Fibroblast of lung (primary cell): ENCODE measurements at regions not wholly inside any gene's neighbourhood (a gene's known extent, or its start where the extent isn't known, plus 50 kb on each side); places are given as distances from the start of the nearest gene placed in this dataset.
"Not testable (repeated sequence)": the region's sequence is repeated elsewhere in the genome, so short reads cannot be mapped to it uniquely, and the experiment has no call there.

Experiments
- DNase-seq, 2 donors: peaks; one replicate each; pipeline versions ENCODE4 v3.0.0 to v3.0.0-alpha.2; 2010; ENCODE audit warnings: low read depth in 2 of 2
- H2AFZ ChIP-seq: 2 replicates; pipeline ENCODE4 v1.5.1; 2012; ENCODE audit warnings: low read length, control low read depth, inconsistent platforms
- H3K27ac ChIP-seq: 2 replicates; pipeline ENCODE4 v1.5.1; 2011; ENCODE audit warnings: low read length, control low read depth; ENCODE audit not compliant: insufficient read depth
- H3K27me3 ChIP-seq: 2 replicates; pipeline ENCODE4 v1.5.1; 2011; ENCODE audit warnings: mild to moderate bottlenecking, low read length; ENCODE audit not compliant: control insufficient read depth, insufficient read depth
- H3K36me3 ChIP-seq: 2 replicates; pipeline ENCODE4 v1.5.1; 2011; ENCODE audit warnings: low read length; ENCODE audit not compliant: control insufficient read depth, insufficient read depth
- H3K4me1 ChIP-seq: 2 replicates; pipeline ENCODE4 v1.5.1; 2011; ENCODE audit warnings: low read length; ENCODE audit not compliant: control insufficient read depth, insufficient read depth; ENCODE audit errors: extremely low read depth
- H3K4me2 ChIP-seq: 2 replicates; pipeline ENCODE4 v1.5.1; 2011; ENCODE audit warnings: low read length, control low read depth; ENCODE audit not compliant: insufficient read depth; ENCODE audit errors: extremely low read depth
- H3K4me3 ChIP-seq, 4 experiments: fragments of 200-600 bp in 1 of 4; sonication (generic) in 1 of 4; replicated peaks in 1 of 4; 2 replicates each; pipeline ENCODE4 v1.5.1; 2011 to 2016; ENCODE audit warnings: low read length in 4 of 4, low read depth in 3 of 4, mild to moderate bottlenecking in 3 of 4, control low read depth in 2 of 4, inconsistent platforms in 1 of 4, mixed read lengths in 1 of 4; ENCODE audit not compliant: insufficient read depth in 1 of 4; ENCODE audit errors: control extremely low read depth in 1 of 4
- H3K79me2 ChIP-seq: 2 replicates; pipeline ENCODE4 v1.5.1; 2012; ENCODE audit warnings: mild to moderate bottlenecking, low read length, inconsistent platforms; ENCODE audit not compliant: control insufficient read depth, insufficient read depth
- H3K9ac ChIP-seq: 2 replicates; pipeline ENCODE4 v1.5.1; 2011; ENCODE audit warnings: mild to moderate bottlenecking, low read length, control low read depth; ENCODE audit not compliant: insufficient read depth
- H3K9me3 ChIP-seq: 2 replicates; pipeline ENCODE4 v1.5.1; 2012; ENCODE audit warnings: low read depth, low read length; ENCODE audit not compliant: control insufficient read depth, insufficient read depth
- H4K20me1 ChIP-seq: 2 replicates; pipeline ENCODE4 v1.5.1; 2011; ENCODE audit warnings: low read length; ENCODE audit not compliant: control insufficient read depth, insufficient read depth; ENCODE audit errors: extremely low read depth
- EZH2 ChIP-seq: IDR thresholded peaks from 2 replicates; pipeline ENCODE4 v1.5.1; 2012; ENCODE audit warnings: low read length, control low read depth, mild to moderate bottlenecking; ENCODE audit errors: missing control alignments
- TF ChIP-seq, protein P1 (sequence below), 2 donors: IDR thresholded peaks in 1 of 2; conservative IDR thresholded peaks in 1 of 2; 1 replicate in 1 of 2; 2 replicates in 1 of 2; pipeline ENCODE4 v1.5.1; 2011 to 2012; ENCODE audit warnings: low read length in 2 of 2, control low read depth in 1 of 2, inconsistent platforms in 1 of 2, low read depth in 1 of 2, mild to moderate bottlenecking in 1 of 2

- no peak overlapping the region for H3K4me2 ChIP-seq
- H3K9ac ChIP-seq: no peak overlapping the region
- H2AFZ ChIP-seq: no peak overlapping the region
- no peak overlapping the region for H3K4me3 ChIP-seq
- TF ChIP-seq, protein P1, sequence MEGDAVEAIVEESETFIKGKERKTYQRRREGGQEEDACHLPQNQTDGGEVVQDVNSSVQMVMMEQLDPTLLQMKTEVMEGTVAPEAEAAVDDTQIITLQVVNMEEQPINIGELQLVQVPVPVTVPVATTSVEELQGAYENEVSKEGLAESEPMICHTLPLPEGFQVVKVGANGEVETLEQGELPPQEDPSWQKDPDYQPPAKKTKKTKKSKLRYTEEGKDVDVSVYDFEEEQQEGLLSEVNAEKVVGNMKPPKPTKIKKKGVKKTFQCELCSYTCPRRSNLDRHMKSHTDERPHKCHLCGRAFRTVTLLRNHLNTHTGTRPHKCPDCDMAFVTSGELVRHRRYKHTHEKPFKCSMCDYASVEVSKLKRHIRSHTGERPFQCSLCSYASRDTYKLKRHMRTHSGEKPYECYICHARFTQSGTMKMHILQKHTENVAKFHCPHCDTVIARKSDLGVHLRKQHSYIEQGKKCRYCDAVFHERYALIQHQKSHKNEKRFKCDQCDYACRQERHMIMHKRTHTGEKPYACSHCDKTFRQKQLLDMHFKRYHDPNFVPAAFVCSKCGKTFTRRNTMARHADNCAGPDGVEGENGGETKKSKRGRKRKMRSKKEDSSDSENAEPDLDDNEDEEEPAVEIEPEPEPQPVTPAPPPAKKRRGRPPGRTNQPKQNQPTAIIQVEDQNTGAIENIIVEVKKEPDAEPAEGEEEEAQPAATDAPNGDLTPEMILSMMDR (conservative IDR thresholded peaks at IDR 0.05 in 1 of 2, IDR thresholded peaks at IDR 0.05 in 1 of 2; ENCODE audit: low read depth in 1 of 2, low read length in 2 of 2): no peak
- TF ChIP-seq EZH2: no peak
- H3K9me3 ChIP-seq: no peaks in the 10 kb centered on the region
- DNase-seq: no peak
- no peaks in the 10 kb centered on the region for H3K79me2 ChIP-seq
- no peaks in the 10 kb centered on the region for H3K4me1 ChIP-seq
- H3K36me3 ChIP-seq: no peaks in the 10 kb centered on the region
- no peaks in the 10 kb centered on the region for H4K20me1 ChIP-seq
- H3K27ac ChIP-seq: no peak overlapping the region
- H3K27me3 ChIP-seq: no peaks in the 10 kb centered on the region
Measured at GRCh38 chr21:24423546-24423945, 1183.7 kb downstream of the MRPL39 start.

DNA sequence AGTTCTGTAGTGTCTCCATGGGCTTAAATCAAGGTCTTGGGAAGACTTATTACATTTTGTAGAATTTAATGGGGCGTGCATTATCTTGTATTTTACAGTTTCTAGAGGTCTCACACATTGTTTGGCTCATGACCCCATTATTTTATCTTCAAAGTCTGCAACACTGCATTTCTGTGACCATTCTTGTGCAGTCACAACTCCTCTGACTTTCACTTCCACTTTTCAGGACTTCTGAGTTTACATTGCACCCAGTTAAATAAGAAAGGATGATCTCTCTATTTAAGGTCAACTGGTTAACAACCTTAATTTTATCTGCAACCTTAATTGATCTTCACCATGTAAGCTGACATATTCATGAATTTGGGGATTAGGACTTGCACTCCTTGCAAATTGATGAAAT lies 1186.6 kb downstream of the MRPL39 start:
- no peak overlapping the region for H3K9ac ChIP-seq
- H3K9me3 ChIP-seq: no peaks in the 10 kb centered on the region
- no peaks in the 10 kb centered on the region for H3K36me3 ChIP-seq
- no peaks in the 10 kb centered on the region for H4K20me1 ChIP-seq
- no peaks in the 10 kb centered on the region for H3K27me3 ChIP-seq
- no peak overlapping the region for H3K27ac ChIP-seq
- no peak overlapping the region for H2AFZ ChIP-seq
- no peaks in the 10 kb centered on the region for H3K79me2 ChIP-seq
- H3K4me3 ChIP-seq: no peak overlapping the region
- H3K4me1 ChIP-seq: no peaks in the 10 kb centered on the region
- TF ChIP-seq EZH2: no peak
- TF ChIP-seq, protein P1 (conservative IDR thresholded peaks at IDR 0.05 in 1 of 2, IDR thresholded peaks at IDR 0.05 in 1 of 2; ENCODE audit: low read depth in 1 of 2, low read length in 2 of 2): no peak
- DNase-seq: no peak
- no peak overlapping the region for H3K4me2 ChIP-seq

GRCh38 chr21:24419641-24420040 lies 1187.6 kb downstream of the MRPL39 start:
- not testable (repeated sequence) for H3K27ac ChIP-seq

More at GRCh38 chr21:24419641-24420040, 1187.6 kb downstream of the MRPL39 start:
- H3K79me2 ChIP-seq, DNase-seq, H4K20me1 ChIP-seq, H3K9me3 ChIP-seq, H3K4me1 ChIP-seq, H3K27me3 ChIP-seq, H2AFZ ChIP-seq, H3K9ac ChIP-seq, H3K36me3 ChIP-seq, H3K4me3 ChIP-seq, H3K4me2 ChIP-seq: not testable (repeated sequence)
